CD4-positive, alpha-beta T cell treated with Interleukin-4 for 4 hours (primary cell): ENCODE measurements at regions not wholly inside any gene's neighbourhood (a gene's known extent, or its start where the extent isn't known, plus 50 kb on each side); places are given as distances from the start of the nearest gene placed in this dataset.

Experiments
- DNase-seq: peaks from one replicate; pipeline ENCODE4 v3.0.0-alpha.2; 2020

DNA sequence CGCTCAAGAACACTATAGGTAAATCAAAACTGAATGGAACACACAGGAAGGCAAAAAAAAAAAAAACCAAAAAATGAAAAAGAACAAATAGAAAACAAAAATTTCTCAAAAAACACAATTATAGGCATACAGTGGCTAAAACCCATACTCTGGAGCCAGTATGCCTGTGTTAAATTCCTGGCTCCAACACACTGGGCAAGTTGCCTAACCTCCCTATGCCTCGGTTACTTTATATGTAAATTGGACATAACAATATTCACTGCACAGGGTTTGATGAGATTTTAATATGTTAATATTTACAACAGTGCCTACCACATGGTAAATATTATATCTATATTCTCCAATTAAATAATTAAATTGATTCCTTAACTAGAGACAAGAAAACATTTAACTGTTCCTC is 217.1 kb downstream of the HTR7 start:
- no peak for DNase-seq

DNA sequence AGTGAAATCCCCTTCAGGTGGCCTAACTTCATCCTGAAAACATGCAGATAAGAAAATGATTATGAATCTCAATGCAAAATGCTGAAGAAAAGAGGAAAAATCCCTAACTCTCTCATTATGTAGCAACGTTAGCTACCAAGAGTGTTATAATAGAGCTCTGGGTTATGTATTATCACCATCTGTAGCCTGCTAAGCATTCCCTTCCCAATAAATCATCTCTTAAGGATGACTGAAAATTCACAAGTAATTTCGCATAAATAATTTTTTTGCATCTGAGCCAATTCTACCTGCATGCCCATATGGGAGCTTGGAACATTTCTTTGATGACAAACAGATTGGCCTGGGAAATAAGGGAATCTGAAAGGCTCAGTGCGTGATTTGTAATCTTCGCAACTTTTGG is 216.1 kb downstream of the HTR7 start:
- DNase-seq, result no peak

DNA sequence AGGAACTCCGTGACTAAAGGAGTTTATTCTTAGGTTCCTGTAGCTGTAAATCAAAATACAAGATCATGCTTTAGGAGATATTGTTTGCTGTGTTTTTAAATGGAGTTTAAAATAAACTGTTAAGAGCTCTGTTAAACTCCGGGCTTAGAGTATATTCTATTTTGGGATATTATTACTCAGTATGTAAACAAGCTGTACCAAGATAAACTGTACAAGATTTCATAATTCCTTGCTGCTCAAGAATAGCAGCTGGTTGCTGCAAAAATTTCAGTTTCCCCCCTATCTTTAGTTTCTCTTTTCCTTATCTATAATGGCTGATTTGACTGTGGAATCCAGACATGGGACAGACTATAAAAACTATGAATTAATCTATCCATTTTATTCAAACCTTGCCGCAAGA is 215.7 kb downstream of the HTR7 start:
- no peak for DNase-seq

DNA sequence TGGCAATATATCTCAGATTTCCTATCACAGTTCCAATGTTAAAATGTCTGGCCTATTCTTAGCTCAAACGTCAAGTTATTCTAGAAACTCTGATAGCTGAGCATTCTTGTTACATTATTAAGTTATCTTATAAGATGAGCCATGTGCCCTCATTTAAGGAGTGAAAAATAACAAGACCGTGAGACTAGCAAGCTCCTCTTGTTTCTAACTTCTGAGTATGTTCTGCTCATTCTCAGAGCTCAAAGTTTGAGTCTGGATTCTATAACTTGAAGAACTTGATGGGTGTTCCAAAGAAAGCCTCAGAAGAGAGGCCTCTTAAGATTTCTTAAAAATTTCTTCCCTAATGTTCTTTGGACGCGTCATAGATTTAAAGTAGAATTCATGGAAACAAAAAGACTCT is 215.2 kb downstream of the HTR7 start:
- DNase-seq, result no peak

DNA sequence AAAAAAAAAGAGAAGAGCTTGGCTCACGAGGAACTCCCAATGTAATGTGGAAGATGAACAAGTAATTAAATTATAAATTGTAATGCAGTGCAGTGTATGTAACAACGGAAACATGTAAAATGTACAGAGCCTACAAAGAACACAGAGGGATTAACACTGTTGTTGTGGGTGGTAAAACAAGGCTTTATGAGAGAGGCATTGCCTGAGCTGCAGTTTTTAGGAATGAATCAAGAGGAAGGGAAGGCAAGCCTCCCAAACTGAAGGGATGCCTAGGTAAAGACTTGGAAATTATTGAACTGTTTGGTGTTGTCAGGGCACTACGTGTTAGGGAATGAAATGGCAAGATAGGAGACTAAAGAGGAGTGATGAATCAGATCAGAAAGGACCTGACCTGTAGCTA is 213.7 kb downstream of the HTR7 start:
- no peak for DNase-seq

DNA sequence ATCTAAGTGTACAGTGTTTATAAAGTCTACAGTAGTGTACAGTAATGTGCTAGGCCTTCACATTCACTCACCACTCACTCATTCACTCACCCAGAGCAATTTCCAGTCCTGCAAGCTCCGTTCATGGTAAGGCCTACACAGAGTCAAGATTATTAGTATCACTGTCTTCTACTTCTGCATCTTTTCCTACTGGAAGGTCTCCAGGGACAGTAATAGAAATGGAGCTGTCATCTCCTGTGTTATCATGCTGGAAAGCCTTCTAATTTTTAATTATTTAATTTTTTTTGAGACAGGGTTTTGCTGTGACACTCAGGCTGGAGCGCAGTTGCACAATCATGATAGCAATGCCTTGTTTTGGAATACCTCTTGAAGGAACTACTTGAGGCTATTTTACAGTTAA is 207.0 kb downstream of the HTR7 start:
- no peak for DNase-seq

DNA sequence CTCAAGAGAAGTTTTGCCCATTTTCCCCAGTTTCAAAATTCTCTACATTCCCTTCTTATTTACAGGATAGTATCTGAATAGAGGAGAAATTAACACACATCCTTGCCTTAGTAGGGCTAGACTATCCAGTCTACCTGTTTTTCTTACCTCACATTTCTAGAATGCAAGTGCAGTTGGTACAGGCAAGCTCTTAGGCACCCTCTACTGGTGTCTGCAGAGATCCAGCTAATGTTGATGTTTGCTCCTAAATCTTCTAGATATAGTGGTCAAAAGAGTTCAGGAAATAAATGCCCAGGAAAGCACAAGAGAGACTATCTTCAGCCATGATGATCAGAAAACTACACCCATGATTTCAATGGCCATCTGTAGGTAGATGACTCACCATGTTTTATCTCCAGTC is 205.3 kb downstream of the HTR7 start:
- DNase-seq, result no peak

DNA sequence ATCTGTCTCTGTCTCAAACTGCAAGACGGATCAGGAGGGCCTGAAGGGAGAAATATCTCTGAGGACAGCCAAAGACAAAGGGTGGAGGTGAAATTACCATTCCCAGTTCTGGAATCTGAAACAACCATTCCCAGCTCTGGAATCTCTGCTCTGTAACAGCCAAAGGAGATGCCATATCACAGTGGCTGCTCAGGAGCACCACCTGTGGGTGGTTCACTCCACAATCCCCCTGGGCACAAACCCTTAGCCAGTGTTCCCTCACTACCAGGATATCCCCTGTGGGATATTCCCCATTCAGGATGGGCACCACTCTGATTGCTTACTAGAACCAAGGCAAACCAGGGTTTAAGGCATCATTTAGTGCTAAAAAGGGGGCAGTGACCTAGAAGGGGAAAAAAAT is 199.0 kb downstream of the HTR7 start:
- no peak for DNase-seq

DNA sequence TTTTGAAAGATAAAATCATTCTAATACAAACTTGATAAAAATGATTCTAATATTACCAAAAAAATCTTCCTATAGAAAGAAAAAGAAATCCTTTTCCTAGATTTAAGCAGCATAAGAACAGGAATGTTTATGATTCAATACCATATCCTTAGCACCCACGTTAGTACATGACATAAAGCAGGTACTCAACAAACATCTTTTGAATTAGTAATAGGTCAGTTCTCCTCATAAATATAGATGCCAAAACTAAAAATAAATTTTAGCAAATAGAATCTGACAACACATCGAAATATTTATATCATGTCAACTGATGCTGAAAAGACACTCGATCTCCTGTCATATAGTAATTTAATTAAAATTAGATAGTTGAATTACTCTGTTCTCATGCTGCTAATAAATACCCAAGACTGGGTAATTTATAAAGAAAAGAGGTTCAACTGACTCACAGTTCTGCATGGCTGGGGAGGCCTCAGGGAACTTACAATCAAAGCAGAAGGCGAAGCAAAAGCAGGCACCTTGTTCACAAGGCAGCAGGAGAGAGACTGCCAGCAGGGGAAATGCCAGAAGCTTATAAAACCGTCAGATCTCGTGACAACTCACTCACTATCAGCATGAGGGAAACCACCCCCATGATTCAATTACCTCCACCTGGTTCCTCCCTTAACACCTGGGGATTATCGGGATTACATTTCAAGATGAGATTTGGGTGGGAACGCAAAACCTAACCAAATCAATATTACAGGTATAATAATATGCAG is 191.8 kb downstream of the HTR7 start:
- DNase-seq, result no peak

DNA sequence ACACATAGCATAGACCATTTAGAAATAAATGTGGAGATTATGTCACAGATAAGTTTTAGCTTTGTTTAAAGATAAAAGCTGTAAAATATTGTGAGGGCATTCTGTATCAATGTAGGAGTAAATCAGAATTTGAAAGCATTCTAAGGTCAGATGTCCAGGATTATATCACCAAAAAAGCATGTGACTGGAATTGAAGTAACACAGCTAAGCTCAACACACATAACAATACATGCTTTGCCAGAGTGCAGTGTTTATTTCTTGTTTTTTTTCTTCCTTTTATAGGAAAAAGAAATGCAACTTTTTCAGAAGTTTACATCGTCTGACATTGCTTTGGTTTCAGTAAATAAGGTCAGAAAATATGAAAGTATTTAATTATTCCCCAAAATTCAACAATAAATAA is 183.4 kb downstream of the HTR7 start:
- DNase-seq, result no peak

DNA sequence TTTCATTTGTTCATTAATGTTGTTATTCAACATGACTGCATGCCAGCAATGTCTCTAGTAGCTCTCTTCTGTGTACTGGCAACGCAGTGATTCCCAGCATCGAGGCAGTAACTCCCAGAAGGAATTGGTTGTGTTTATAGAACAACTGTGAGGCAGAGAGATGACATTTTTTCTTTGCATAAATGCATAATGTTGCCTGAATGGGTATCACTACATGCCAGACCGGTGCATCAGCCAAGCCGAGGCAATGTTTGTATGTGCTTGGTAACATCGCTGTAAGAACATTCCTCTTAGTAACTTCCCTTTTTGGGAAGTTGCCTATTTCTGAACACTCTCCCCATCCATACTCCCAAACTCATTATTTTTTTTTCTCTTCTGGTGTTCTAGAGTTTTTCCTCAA is 182.9 kb downstream of the HTR7 start:
- DNase-seq, result no peak

DNA sequence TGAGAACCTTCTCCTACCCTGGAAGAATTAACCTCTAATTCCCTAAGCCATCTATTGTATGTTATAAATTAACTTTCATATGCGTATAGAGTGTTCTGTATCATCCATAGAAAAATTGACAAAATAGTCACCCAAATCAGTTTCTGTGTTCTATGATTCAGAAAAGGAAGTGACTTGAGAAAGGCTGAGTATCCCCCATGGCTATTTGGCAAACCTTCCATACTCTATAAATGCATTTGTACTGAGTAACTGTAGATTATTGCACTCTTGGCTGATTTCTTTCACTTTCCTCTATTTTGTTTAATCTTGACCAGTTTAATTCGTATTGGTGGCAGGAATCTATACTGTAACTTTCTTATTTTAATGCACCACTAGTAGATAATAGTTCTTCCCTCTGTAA is 182.2 kb downstream of the HTR7 start:
- DNase-seq, result no peak
